ENCODE measurements at regions not wholly inside any gene's neighbourhood (a gene's known extent, or its start where the extent isn't known, plus 50 kb on each side); places are given as distances from the start of the nearest gene placed in this dataset.

GRCh38 chr4:57373991-57374390 is 263.8 kb upstream of the IGFBP7 start:
- ChIA-PET CTCF (no interaction called here), POLR2A (no interaction called here)
- TF ChIP-seq ZNF350 (tag by site-specific recombination; IDR thresholded peaks at IDR 0.05) (no peak), ZNF580 (tag by site-specific recombination; IDR thresholded peaks at IDR 0.05) (no peak), ZBTB26 (tag by site-specific recombination; optimal IDR thresholded peaks at IDR 0.05) (no peak), ZXDB (tag by site-specific recombination; IDR thresholded peaks at IDR 0.05) (no peak), ZNF138 (tag by site-specific recombination; IDR thresholded peaks at IDR 0.05; ENCODE audit: borderline replicate concordance) (no peak), ZBTB20 (tag by site-specific recombination; IDR thresholded peaks at IDR 0.05) (no peak), ZSCAN4 (tag by site-specific recombination; IDR thresholded peaks at IDR 0.05) (no peak), ZNF2 (tag by site-specific recombination; IDR thresholded peaks at IDR 0.05) (no peak), KLF10 (tag by site-specific recombination; IDR thresholded peaks at IDR 0.05) (no peak), MYNN (tag by site-specific recombination; IDR thresholded peaks at IDR 0.05; ENCODE audit: borderline replicate concordance) (no peak), ZNF707 (tag by site-specific recombination; IDR thresholded peaks at IDR 0.05) (no peak), CTCF (tag by site-specific recombination; IDR thresholded peaks at IDR 0.05) (no peak), ZNF596 (tag by site-specific recombination; IDR thresholded peaks at IDR 0.05) (no peak), ZNF37A (tag by site-specific recombination; IDR thresholded peaks at IDR 0.05) (no peak), ZNF416 (tag by site-specific recombination; IDR thresholded peaks at IDR 0.05) (no peak), ZSCAN23 (tag by site-specific recombination; IDR thresholded peaks at IDR 0.05) (no peak), PRDM1 (tag by site-specific recombination; IDR thresholded peaks at IDR 0.05) (no peak), GFI1B (tag by site-specific recombination; IDR thresholded peaks at IDR 0.05) (no peak), ZNF600 (tag by site-specific recombination; IDR thresholded peaks at IDR 0.05) (no peak), ZNF561 (tag by site-specific recombination; IDR thresholded peaks at IDR 0.05; ENCODE audit: borderline replicate concordance) (no peak)
- no peaks in the 10 kb centered on the region for H3K36me3 ChIP-seq (ENCODE audit: control insufficient read depth in 2 of 2, insufficient read depth in 1 of 2, low read length in 2 of 2)
- no peak overlapping the region for H3K27ac ChIP-seq (ENCODE audit: extremely low read depth, low read depth, low read length)
- no peaks in the 10 kb centered on the region for H3K4me1 ChIP-seq (ENCODE audit: control insufficient read depth, insufficient read depth, low read length)
- H3K4me3 ChIP-seq (ENCODE audit: low read depth, low read length), result no peak overlapping the region
- no peaks in the 10 kb centered on the region for H3K9me3 ChIP-seq (ENCODE audit: control insufficient read depth, insufficient read depth, low read depth, low read length)

GRCh38 chr4:57371671-57372070 is 261.5 kb upstream of the IGFBP7 start:
- Histone ChIP-seq H3K4me1 (ENCODE audit: control insufficient read depth, insufficient read depth, low read length) (no peaks in the 10 kb centered on the region), H3K36me3 (ENCODE audit: control insufficient read depth in 2 of 2, insufficient read depth in 1 of 2, low read length in 2 of 2) (no peaks in the 10 kb centered on the region), H3K27ac (ENCODE audit: extremely low read depth, low read depth, low read length) (no peak overlapping the region), H3K4me3 (ENCODE audit: low read depth, low read length) (no peak overlapping the region), H3K9me3 (ENCODE audit: control insufficient read depth, insufficient read depth, low read depth, low read length) (no peaks in the 10 kb centered on the region)
- CTCF ChIA-PET, result no interaction called here
- POLR2A ChIA-PET, result no interaction called here
- TF ChIP-seq ZNF239 (tag by site-specific recombination; IDR thresholded peaks at IDR 0.05) (no peak), PRDM2 (tag by site-specific recombination; IDR thresholded peaks at IDR 0.05; ENCODE audit: borderline replicate concordance) (no peak), ZSCAN23 (tag by site-specific recombination; IDR thresholded peaks at IDR 0.05) (no peak)
